K562 (cell line): ENCODE measurements at regions not wholly inside any gene's neighbourhood (a gene's known extent, or its start where the extent isn't known, plus 50 kb on each side); places are given as distances from the start of the nearest gene placed in this dataset.

Experiments used
- ATAC-seq: fragments of 200-7000 bp; cut with Tn5 transposase; 3 replicates; pipeline ENCODE4 v1.9.1; 2020; ENCODE audit warnings: moderate library complexity
- BruUV-seq: library from RNA; stranded (reverse); fragments of 400-500 nt; replicated peaks from 2 replicates; lab custom pipeline; 2021; lab: Mats Ljungman, UMichigan
- CTCF ChIA-PET: fragments of 300-600 bp; formaldehyde crosslinking; extraction: SDS; loops from one replicate; lab custom pipeline; 2021; ENCODE audit warnings: low intra/inter-chr PET ratio; lab: Yijun Ruan, JAX
- POLR2A ChIA-PET: fragments of 300-600, 350-650 bp; sonication (Branson Sonifier 250); formaldehyde crosslinking; extraction: SDS; loops from one replicate; lab custom pipeline; 2021; ENCODE audit warnings: antibody characterized with exemption, inconsistent platforms; lab: Yijun Ruan, JAX
- DNase-seq, 4 experiments: peaks; one replicate each; pipeline versions ENCODE4 v3.0.0 to v3.0.0-alpha.2; 2011 to 2018; ENCODE audit warnings: low spot score in 3 of 4, mixed read lengths in 3 of 4; ENCODE audit errors: extremely low read depth in 1 of 4
- FAIRE-seq: peaks from 2 replicates; lab custom pipeline; 2011; peaks lifted over from hg19 to GRCh38; lab: Jason Lieb, UNC
- H2AFZ ChIP-seq: 2 replicates; pipeline ENCODE4 v1.6.0; 2011; ENCODE audit warnings: low read depth, low read length, control low read depth, inconsistent platforms
- H3K27ac ChIP-seq: fragments of 200-600 bp; 3 replicates; pipeline ENCODE4 v1.8.0; 2011; ENCODE audit warnings: low read depth, mild to moderate bottlenecking, control low read depth, inconsistent platforms, low read length, moderate library complexity, mixed read lengths; ENCODE audit errors: extremely low read depth
- H3K27me3 ChIP-seq, 2 experiments: fragments of 300-600 bp in 1 of 2; 2 replicates in 1 of 2; 3 replicates in 1 of 2; pipeline versions ENCODE4 v1.6.0 to v1.8.0; 2011; ENCODE audit warnings: inconsistent platforms in 2 of 2, low read length in 2 of 2, mild to moderate bottlenecking in 1 of 2, mixed read lengths in 1 of 2, moderate library complexity in 1 of 2; ENCODE audit not compliant: control insufficient read depth in 2 of 2, insufficient read depth in 2 of 2
- H3K36me3 ChIP-seq: fragments of 300-600 bp; 3 replicates; pipeline ENCODE4 v1.8.0; 2011; ENCODE audit warnings: mild to moderate bottlenecking, low read length, inconsistent platforms; ENCODE audit not compliant: control insufficient read depth, insufficient read depth
- H3K4me1 ChIP-seq, 2 experiments: fragments of 200-600 bp in 1 of 2; replicated peaks in 1 of 2; 2 replicates in 1 of 2; 3 replicates in 1 of 2; pipeline versions ENCODE4 v1.5.1 to v1.8.0; 2011; ENCODE audit warnings: inconsistent platforms in 2 of 2, low read length in 2 of 2, mild to moderate bottlenecking in 1 of 2, mixed read lengths in 1 of 2, moderate library complexity in 1 of 2; ENCODE audit not compliant: control insufficient read depth in 2 of 2, insufficient read depth in 2 of 2
- H3K4me2 ChIP-seq: 2 replicates; pipeline ENCODE4 v1.6.1; 2011; ENCODE audit warnings: low read length, control low read depth, inconsistent platforms, mixed read lengths; ENCODE audit not compliant: insufficient read depth
- H3K4me3 ChIP-seq: fragments of 200-600 bp; sonication (generic), shearing (Covaris generic); 2 replicates; pipeline ENCODE4 v1.5.1; 2016; ENCODE audit warnings: control low read depth, inconsistent platforms
- H3K79me2 ChIP-seq: fragments of 200-600 bp; 3 replicates; pipeline ENCODE4 v1.8.0; 2011; ENCODE audit warnings: low read length, inconsistent platforms; ENCODE audit not compliant: control insufficient read depth, insufficient read depth
- H3K9ac ChIP-seq, 2 experiments: 2 replicates each; pipeline versions ENCODE4 v1.6.0 to v1.6.1; 2011; ENCODE audit warnings: low read depth in 2 of 2, low read length in 2 of 2, control low read depth in 1 of 2, inconsistent platforms in 1 of 2, mild to moderate bottlenecking in 1 of 2, mixed read lengths in 1 of 2; ENCODE audit not compliant: insufficient read depth in 1 of 2
- H3K9me1 ChIP-seq: one replicate; pipeline ENCODE4 v1.6.0; 2011; ENCODE audit warnings: inconsistent platforms, mild to moderate bottlenecking, low read length, moderate library complexity; ENCODE audit not compliant: control insufficient read depth, insufficient read depth
- H3K9me3 ChIP-seq: replicated peaks from 2 replicates; pipeline ENCODE4 v1.5.1; 2011; ENCODE audit warnings: low read depth, low read length, inconsistent platforms; ENCODE audit not compliant: control insufficient read depth, insufficient read depth
- H4K20me1 ChIP-seq: replicated peaks from 2 replicates; pipeline ENCODE4 v1.6.1; 2011; ENCODE audit warnings: low read length, inconsistent platforms, mixed read lengths; ENCODE audit not compliant: control insufficient read depth, insufficient read depth
- GABPB2 ChIP-seq: fragments of 250-450 bp; sonication (Bioruptor Pico); conservative IDR thresholded peaks from 2 replicates; pipeline ENCODE4 v1.5.1; 2021; ENCODE audit warnings: mild to moderate bottlenecking
- MGA ChIP-seq: fragments of 450-650 bp; IDR thresholded peaks from 2 replicates; pipeline ENCODE4 v1.6.1; 2016; ENCODE audit warnings: mild to moderate bottlenecking, moderate library complexity
- MTF1 ChIP-seq: fragments of 250-450 bp; sonication (Bioruptor Pico); IDR thresholded peaks from 2 replicates; pipeline ENCODE4 v1.9.0; 2021; ENCODE audit warnings: moderate library complexity, mild to moderate bottlenecking, inconsistent platforms, borderline replicate concordance
- SAP30 ChIP-seq: fragments of 200-600 bp; sonication (generic); IDR thresholded peaks from 2 replicates; pipeline ENCODE4 v1.6.1; 2012; ENCODE audit warnings: borderline replicate concordance, low read depth, mild to moderate bottlenecking, moderate library complexity, low read length, control low read depth, inconsistent platforms; ENCODE audit not compliant: insufficient read depth, poor library complexity, severe bottlenecking
- SMARCA5 ChIP-seq: fragments of 450-650 bp; IDR thresholded peaks from 2 replicates; pipeline ENCODE4 v1.6.1; 2016
- TARDBP ChIP-seq: fragments of 450-650 bp; IDR thresholded peaks from 2 replicates; pipeline ENCODE4 v1.6.1; 2016
- ZC3H11A ChIP-seq: IDR thresholded peaks from 2 replicates; pipeline ENCODE4 v1.6.1; 2012; ENCODE audit warnings: low read depth, low read length, improper control_type of control experiment
- ZFP36 ChIP-seq: fragments of 150-350 bp; IDR thresholded peaks from 2 replicates; pipeline ENCODE4 v1.6.1; 2018; ENCODE audit warnings: low read length, low read depth; ENCODE audit not compliant: partially characterized antibody
- ZNF584 ChIP-seq: fragments of 200-800 bp; sonication (Bioruptor generic); IDR thresholded peaks from 2 replicates; pipeline ENCODE4 v1.6.1; 2016; ENCODE audit warnings: low read depth, mild to moderate bottlenecking, missing genetic modification characterization, missing compliant biosample characterization
- ZNF696 ChIP-seq: fragments of 250-450 bp; sonication (Bioruptor Pico); conservative IDR thresholded peaks from 2 replicates; pipeline ENCODE4 v1.4.0; 2020; ENCODE audit warnings: mild to moderate bottlenecking, moderate library complexity
- WGBS: fragments of 100-300 bp; shearing (Covaris generic); methylation state at CpG from one replicate; pipeline ENCODE4 v1.1.6; 2016; ENCODE audit warnings: low coverage, mixed read lengths; ENCODE audit not compliant: insufficient coverage; ENCODE audit errors: missing lambda C conversion rate; 5-methylcytosine and 5-hydroxymethylcytosine counted together
- in situ Hi-C: fragments of 300-500 bp; cut with MboI; formaldehyde crosslinking; loops from 4 replicates; pipeline ENCODE4 v1.15.0; 2018; ENCODE audit warnings: inconsistent platforms, mixed read lengths
- intact Hi-C: fragments of 100-400 bp; cut with micrococcal nuclease; formaldehyde crosslinking; loops from 2 replicates; pipeline ENCODE4 v1.14.2; 2022

- no peak for FAIRE-seq
- Histone ChIP-seq H3K36me3 (no peaks in the 10 kb centered on the region), H3K9me3 (no peaks in the 10 kb centered on the region), H3K9me1 (no peaks in the 10 kb centered on the region), H3K4me1 (no peaks in the 10 kb centered on the region), H2AFZ (no peak overlapping the region), H3K4me2 (no peak overlapping the region), H4K20me1 (no peaks in the 10 kb centered on the region), H3K9ac (no peak overlapping the region), H3K27me3 (no peaks in the 10 kb centered on the region), H3K79me2 (no peaks in the 10 kb centered on the region), H3K4me3 (no peak overlapping the region), H3K27ac (no peak overlapping the region)
- TF ChIP-seq MTF1 (no peak), TARDBP (no peak), ZC3H11A (no peak), SAP30 (no peak), ZNF696 (CRISPR knock-in tag) (no peak), SMARCA5 (no peak), ZFP36 (no peak), GABPB2 (CRISPR knock-in tag) (no peak), ZNF584 (CRISPR knock-in tag) (no peak), MGA (no peak)
- in situ Hi-C loops: no loop called here
- CTCF ChIA-PET: no interaction called here
- BruUV-seq: no TSS peak
- intact Hi-C loops: no loop called here
- WGBS: 0% methylated on average over 7 of the region's 7 CpGs
- DNase-seq: no peak
- no peak for ATAC-seq
- POLR2A ChIA-PET: no interaction called here
These were observed 277.6 kb downstream of the PSAT1 start for GRCh38 chr9:78574354-78575045.
